Right lobe of liver (tissue), 6 donors: ENCODE measurements at regions not wholly inside any gene's neighbourhood (a gene's known extent, or its start where the extent isn't known, plus 50 kb on each side); places are given as distances from the start of the nearest gene placed in this dataset.
"Not testable (repeated sequence)": the region's sequence is repeated elsewhere in the genome, so short reads cannot be mapped to it uniquely, and the experiment has no call there.

Experiments
- ATAC-seq, 4 donors: fragments of 200-7000 bp; cut with Tn5 transposase; one replicate each; pipeline ENCODE4 v1.9.1; 2020; ENCODE audit warnings: mild to moderate bottlenecking in 4 of 4, moderate library complexity in 4 of 4
- DNase-seq, 3 donors: peaks; one replicate each; pipeline ENCODE4 v3.0.0-alpha.2; 2020
- H3K27ac ChIP-seq, 3 donors: fragments of 200-600 bp; one replicate each; pipeline ENCODE4 v1.8.0; 2022
- H3K27me3 ChIP-seq, 2 donors: fragments of 200-600 bp; one replicate each; pipeline ENCODE4 v1.8.0; 2022
- H3K36me3 ChIP-seq, 4 donors: fragments of 200-600 bp; sonication (generic) in 1 of 4; one replicate each; pipeline versions ENCODE4 v1.5.1 to v1.8.0; 2017 to 2022; ENCODE audit warnings: control low read depth in 1 of 4
- H3K4me1 ChIP-seq, 4 donors: fragments of 200-600 bp; sonication (generic) in 1 of 4; one replicate each; pipeline versions ENCODE4 v1.5.1 to v1.8.0; 2017 to 2022; ENCODE audit warnings: control low read depth in 1 of 4
- H3K4me3 ChIP-seq, 3 donors: fragments of 200-600 bp; one replicate each; pipeline ENCODE4 v1.8.0; 2022
- H3K9me3 ChIP-seq, 4 donors: fragments of 200-600 bp; sonication (generic) in 1 of 4; one replicate each; pipeline versions ENCODE4 v1.5.1 to v1.8.0; 2017 to 2022; ENCODE audit warnings: control low read depth in 1 of 4
- CTCF ChIP-seq, 4 donors: fragments of 200-600 bp in 3 of 4; fragments of 450-650 bp in 1 of 4; IDR thresholded peaks; one replicate each; pipeline versions ENCODE4 v1.5.1 to v1.8.0; 2016 to 2022; ENCODE audit warnings: antibody characterized with exemption in 4 of 4, mild to moderate bottlenecking in 2 of 4
- POLR2A ChIP-seq: fragments of 450-650 bp; IDR thresholded peaks from one replicate; pipeline ENCODE4 v1.6.1; 2017; ENCODE audit warnings: antibody characterized with exemption, mild to moderate bottlenecking
- WGBS: methylation state at CpG from one replicate; pipeline ENCODE4 v1.1.6; 2018; ENCODE audit warnings: low coverage, low lambda C conversion rate; ENCODE audit not compliant: insufficient coverage; ENCODE audit errors: missing lambda C conversion rate; 5-methylcytosine and 5-hydroxymethylcytosine counted together
- intact Hi-C, 2 donors: fragments of 100-400 bp; cut with DNase I; formaldehyde crosslinking; loops; one replicate each; pipeline versions ENCODE4 v1.11.2 to v1.14.1; 2022
- donor health status: DM: no; HTN: yes; CAD: no.
- donor health status: DM: no; HTN: no; CAD: no.
- donor health status: DM: no; HTN: no; CAD: no.
- donor health status: DM: no; HTN: yes; CAD: no.
- donor health status: DM: no; HTN: yes; CAD: no.

GRCh38 chr4:72876946-72877345 is 192.6 kb downstream of the COX18 start:
- H3K27ac ChIP-seq, result no peak overlapping the region
- no peak for DNase-seq
- WGBS, result 45% methylated on average over 6 of the region's 17 CpGs
- no peak for ATAC-seq
- H3K27me3 ChIP-seq, result no peaks in the 10 kb centered on the region
- peaks cover 0 to 5% (median 0%) of the 10 kb centered on the region in 4 donors for H3K9me3 ChIP-seq
- intact Hi-C loops, result no loop called here
- no peaks in the 10 kb centered on the region for H3K4me1 ChIP-seq
- no peaks in the 10 kb centered on the region for H3K36me3 ChIP-seq
- no peak overlapping the region for H3K4me3 ChIP-seq
- no peak for TF ChIP-seq POLR2A
- TF ChIP-seq CTCF (IDR thresholded peaks at IDR 0.05), result no peak

- TF ChIP-seq CTCF (IDR thresholded peaks at IDR 0.05) (no peak), POLR2A (no peak)
- Histone ChIP-seq H3K4me3 (no peak overlapping the region), H3K36me3 (no peaks in the 10 kb centered on the region), H3K27me3 (no peaks in the 10 kb centered on the region), H3K4me1 (no peaks in the 10 kb centered on the region), H3K27ac (no peak overlapping the region), H3K9me3 (peaks cover 0 to 5% (median 0%) of the 10 kb centered on the region in 4 donors)
- WGBS, result 82% methylated on average over 5 of the region's 5 CpGs
- DNase-seq (no peak), ATAC-seq (no peak)
- intact Hi-C loops, result no loop called here
Measured at GRCh38 chr4:72875545-72875944, 194.0 kb downstream of the COX18 start.

GRCh38 chr4:72875138-72875537 is 194.4 kb downstream of the COX18 start:
- 22% methylated on average over 1 of the region's 1 CpG for WGBS
- TF ChIP-seq POLR2A, result no peak
- TF ChIP-seq CTCF (IDR thresholded peaks at IDR 0.05), result no peak
- DNase-seq (no peak), ATAC-seq (no peak)
- Histone ChIP-seq H3K9me3 (peaks cover 0 to 5% (median 0%) of the 10 kb centered on the region in 4 donors), H3K27me3 (no peaks in the 10 kb centered on the region), H3K27ac (no peak overlapping the region), H3K4me3 (no peak overlapping the region), H3K36me3 (no peaks in the 10 kb centered on the region), H3K4me1 (no peaks in the 10 kb centered on the region)
- intact Hi-C loops, result no loop called here

- intact Hi-C loops, result no loop called here
- H3K36me3 ChIP-seq, result no peaks in the 10 kb centered on the region
- H3K27ac ChIP-seq, result no peak overlapping the region
- no peaks in the 10 kb centered on the region for H3K27me3 ChIP-seq
- no peaks in the 10 kb centered on the region for H3K9me3 ChIP-seq
- H3K4me1 ChIP-seq, result no peaks in the 10 kb centered on the region
- DNase-seq, result no peak
- TF ChIP-seq CTCF (IDR thresholded peaks at IDR 0.05) (no peak), POLR2A (no peak)
- no peak overlapping the region for H3K4me3 ChIP-seq
- no peak for ATAC-seq
Measured at GRCh38 chr4:72864898-72865297, 204.6 kb downstream of the COX18 start.

- H3K9me3 ChIP-seq, H3K36me3 ChIP-seq, DNase-seq, ATAC-seq, H3K4me1 ChIP-seq, intact Hi-C loops, H3K4me3 ChIP-seq, H3K27me3 ChIP-seq, H3K27ac ChIP-seq: not testable (repeated sequence)
- WGBS, result 86% methylated on average over 1 of the region's 1 CpG
Measured at GRCh38 chr4:72864277-72864676, 205.2 kb downstream of the COX18 start.
